ENCODE measurements at regions not wholly inside any gene's neighbourhood (a gene's known extent, or its start where the extent isn't known, plus 50 kb on each side); places are given as distances from the start of the nearest gene placed in this dataset.

- TF ChIP-seq EZH2 (IDR thresholded peaks at IDR 0.05; ENCODE audit: borderline replicate concordance) = no peak
- no peak for TF ChIP-seq CTCF (IDR thresholded peaks at IDR 0.05; ENCODE audit: poor library complexity)
- no peak for TF ChIP-seq EZH2phosphoT487 (IDR thresholded peaks at IDR 0.05; ENCODE audit: low read depth, severe bottlenecking, unreplicated experiment)
These were observed 62.4 kb upstream of the MYEOV start for GRCh38 chr11:69231466-69232018.
